KMS-11 (cell line): ENCODE measurements at regions not wholly inside any gene's neighbourhood (a gene's known extent, or its start where the extent isn't known, plus 50 kb on each side); places are given as distances from the start of the nearest gene placed in this dataset.

ENCODE experiments used
- H2AFZ ChIP-seq: fragments of 200-600 bp; sonication (generic); 2 replicates; pipeline ENCODE4 v1.6.1; 2016; ENCODE audit warnings: antibody characterized with exemption, mixed run types, low read depth
- H3K27ac ChIP-seq: fragments of 200-600 bp; sonication (generic); 2 replicates; pipeline ENCODE4 v1.6.1; 2016; ENCODE audit warnings: mild to moderate bottlenecking, mixed run types
- H3K27me3 ChIP-seq: fragments of 200-600 bp; sonication (generic); 2 replicates; pipeline ENCODE4 v1.6.1; 2017; ENCODE audit warnings: mild to moderate bottlenecking, low read depth, mixed run types, moderate library complexity; ENCODE audit not compliant: insufficient read depth
- H3K36me3 ChIP-seq: fragments of 200-600 bp; sonication (generic); 2 replicates; pipeline ENCODE4 v1.6.1; 2017; ENCODE audit warnings: mild to moderate bottlenecking, mixed run types; ENCODE audit not compliant: insufficient read depth
- H3K4me1 ChIP-seq: fragments of 200-600 bp; sonication (generic); 2 replicates; pipeline ENCODE4 v1.6.1; 2016; ENCODE audit warnings: mild to moderate bottlenecking, low read depth, mixed run types; ENCODE audit not compliant: poor library complexity, severe bottlenecking
- H3K4me2 ChIP-seq: fragments of 200-600 bp; sonication (generic); 2 replicates; pipeline ENCODE4 v1.7.0; 2016; ENCODE audit warnings: mild to moderate bottlenecking, mixed run types
- H3K4me3 ChIP-seq: fragments of 200-600 bp; sonication (generic); IDR thresholded peaks from 2 replicates; pipeline ENCODE4 v1.6.1; 2017; ENCODE audit warnings: low read depth, low read length, mixed read lengths; ENCODE audit not compliant: insufficient read depth
- H3K79me2 ChIP-seq: fragments of 200-600 bp; sonication (generic); 2 replicates; pipeline ENCODE4 v1.6.1; 2016; ENCODE audit warnings: low read depth, mixed run types; ENCODE audit not compliant: insufficient read depth
- H3K9ac ChIP-seq: fragments of 200-600 bp; sonication (generic); 2 replicates; pipeline ENCODE4 v1.6.1; 2016; ENCODE audit warnings: mild to moderate bottlenecking, mixed run types
- H4K20me1 ChIP-seq: fragments of 200-600 bp; sonication (generic); 2 replicates; pipeline ENCODE4 v1.6.1; 2016; ENCODE audit warnings: mild to moderate bottlenecking, mixed run types; ENCODE audit not compliant: insufficient read depth
- TF ChIP-seq, protein P1 (sequence below): fragments of 200-600 bp; sonication (generic); conservative IDR thresholded peaks from 2 replicates; pipeline ENCODE4 v1.6.1; 2017; ENCODE audit warnings: low read depth, mild to moderate bottlenecking, antibody characterized with exemption, low read length, moderate library complexity, mixed read lengths

DNA sequence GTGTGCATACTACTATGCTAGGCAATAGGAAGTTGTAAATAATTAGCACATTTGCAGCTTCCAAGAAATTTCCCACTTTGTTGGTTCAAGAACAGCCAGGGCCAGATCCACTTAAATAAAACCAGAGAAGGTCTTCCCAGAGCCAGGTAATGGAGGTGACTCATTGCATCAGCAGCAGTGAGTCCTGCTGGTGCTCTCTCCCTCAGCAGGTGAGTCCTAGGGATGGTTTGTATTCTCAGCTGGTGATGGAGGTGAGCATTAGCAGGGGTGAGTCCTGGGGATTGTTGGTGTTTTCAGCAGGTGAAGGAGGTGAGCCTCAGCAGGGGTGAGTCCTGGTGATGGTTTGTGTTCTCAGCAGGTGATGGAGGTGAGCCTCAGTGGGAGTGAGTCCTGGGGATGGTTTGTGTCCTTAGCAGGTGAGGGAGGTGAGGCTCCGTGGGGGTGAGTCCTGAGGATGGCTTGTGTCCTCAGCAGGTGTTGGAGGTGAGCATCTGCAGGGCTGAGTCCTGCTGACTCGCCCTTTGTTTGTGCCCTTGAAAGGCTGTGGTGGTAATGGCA, 232.8 kb upstream of the EXOC2 start:
- Histone ChIP-seq H3K4me1 (no peaks in the 10 kb centered on the region), H3K36me3 (no peaks in the 10 kb centered on the region), H3K27me3 (no peaks in the 10 kb centered on the region), H4K20me1 (no peaks in the 10 kb centered on the region), H3K79me2 (no peaks in the 10 kb centered on the region), H3K27ac (no peak overlapping the region), H2AFZ (no peak overlapping the region), H3K4me2 (no peak overlapping the region), H3K4me3 (no peak overlapping the region), H3K9ac (no peak overlapping the region)
- TF ChIP-seq, protein P1, sequence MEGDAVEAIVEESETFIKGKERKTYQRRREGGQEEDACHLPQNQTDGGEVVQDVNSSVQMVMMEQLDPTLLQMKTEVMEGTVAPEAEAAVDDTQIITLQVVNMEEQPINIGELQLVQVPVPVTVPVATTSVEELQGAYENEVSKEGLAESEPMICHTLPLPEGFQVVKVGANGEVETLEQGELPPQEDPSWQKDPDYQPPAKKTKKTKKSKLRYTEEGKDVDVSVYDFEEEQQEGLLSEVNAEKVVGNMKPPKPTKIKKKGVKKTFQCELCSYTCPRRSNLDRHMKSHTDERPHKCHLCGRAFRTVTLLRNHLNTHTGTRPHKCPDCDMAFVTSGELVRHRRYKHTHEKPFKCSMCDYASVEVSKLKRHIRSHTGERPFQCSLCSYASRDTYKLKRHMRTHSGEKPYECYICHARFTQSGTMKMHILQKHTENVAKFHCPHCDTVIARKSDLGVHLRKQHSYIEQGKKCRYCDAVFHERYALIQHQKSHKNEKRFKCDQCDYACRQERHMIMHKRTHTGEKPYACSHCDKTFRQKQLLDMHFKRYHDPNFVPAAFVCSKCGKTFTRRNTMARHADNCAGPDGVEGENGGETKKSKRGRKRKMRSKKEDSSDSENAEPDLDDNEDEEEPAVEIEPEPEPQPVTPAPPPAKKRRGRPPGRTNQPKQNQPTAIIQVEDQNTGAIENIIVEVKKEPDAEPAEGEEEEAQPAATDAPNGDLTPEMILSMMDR: no peak

DNA sequence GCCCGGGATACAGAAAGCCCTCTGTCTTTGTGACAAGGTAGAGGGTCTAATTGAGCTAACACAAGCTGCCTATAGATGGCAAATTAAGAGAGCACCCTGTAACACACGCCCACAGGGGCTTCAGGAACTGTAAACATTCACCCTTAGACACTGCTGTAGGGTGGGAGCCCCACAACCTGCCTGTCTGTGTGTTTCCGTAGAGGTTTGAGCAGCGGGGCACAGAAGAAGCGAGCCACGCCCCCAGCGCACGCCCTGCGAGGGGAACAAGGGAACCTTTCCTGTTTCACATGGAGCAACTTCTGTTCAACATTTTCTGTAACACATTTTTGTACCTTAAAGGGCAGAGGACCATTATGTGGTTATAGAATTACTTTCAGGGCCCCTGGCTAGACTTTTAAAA, 231.7 kb upstream of the EXOC2 start:
- Histone ChIP-seq H3K79me2 (no peaks in the 10 kb centered on the region), H3K9ac (no peak overlapping the region), H3K27ac (no peak overlapping the region), H4K20me1 (no peaks in the 10 kb centered on the region), H3K4me2 (no peak overlapping the region), H2AFZ (no peak overlapping the region), H3K4me1 (no peaks in the 10 kb centered on the region), H3K4me3 (no peak overlapping the region), H3K36me3 (no peaks in the 10 kb centered on the region), H3K27me3 (no peaks in the 10 kb centered on the region)
- TF ChIP-seq, protein P1: no peak

DNA sequence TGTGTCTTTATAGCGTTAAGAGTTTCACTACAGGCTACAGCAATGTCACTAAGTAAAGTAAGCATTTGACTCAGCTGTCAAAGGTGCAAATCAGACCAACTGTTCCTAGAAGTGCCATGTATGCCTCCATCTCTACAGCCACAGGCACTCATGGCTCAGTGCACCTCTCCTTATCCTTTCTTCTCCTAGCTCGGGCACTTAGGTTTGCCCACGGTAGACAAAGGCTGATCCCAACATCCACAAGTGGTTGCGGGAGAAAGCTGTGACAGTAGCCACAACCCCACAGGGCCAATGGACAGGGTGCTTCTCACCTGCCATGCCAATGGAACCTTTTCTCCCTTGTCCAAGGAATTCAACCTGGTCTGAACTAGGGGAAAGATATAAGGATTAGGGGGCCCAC, 228.5 kb upstream of the EXOC2 start:
- Histone ChIP-seq H3K4me2 (no peak overlapping the region), H3K4me1 (no peaks in the 10 kb centered on the region), H3K79me2 (no peaks in the 10 kb centered on the region), H3K4me3 (no peak overlapping the region), H3K27ac (no peak overlapping the region), H2AFZ (no peak overlapping the region), H4K20me1 (no peaks in the 10 kb centered on the region), H3K36me3 (no peaks in the 10 kb centered on the region), H3K9ac (no peak overlapping the region), H3K27me3 (no peaks in the 10 kb centered on the region)
- TF ChIP-seq, protein P1: no peak

DNA sequence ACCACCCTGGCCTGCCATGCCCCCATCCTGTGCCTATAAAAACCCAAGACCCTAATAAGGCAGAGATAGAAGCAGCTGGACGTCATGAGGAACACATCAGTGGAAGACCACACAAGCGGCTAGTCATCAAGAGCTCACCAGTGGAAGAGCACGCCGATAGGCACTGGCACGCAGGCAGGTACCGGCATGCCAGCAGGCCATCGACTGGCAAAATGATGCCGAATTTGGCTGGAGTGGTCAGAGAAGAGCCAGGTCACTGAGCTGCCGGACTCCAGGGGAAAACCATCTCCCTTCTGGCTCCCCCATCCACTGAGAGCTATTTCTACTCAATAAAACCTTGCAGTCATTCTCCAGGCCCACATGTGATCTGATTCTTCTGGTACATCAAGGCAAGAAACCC, 227.6 kb upstream of the EXOC2 start:
- H3K27me3 ChIP-seq: no peaks in the 10 kb centered on the region
- no peaks in the 10 kb centered on the region for H3K4me1 ChIP-seq
- no peak overlapping the region for H3K9ac ChIP-seq
- H2AFZ ChIP-seq: no peak overlapping the region
- no peaks in the 10 kb centered on the region for H4K20me1 ChIP-seq
- no peaks in the 10 kb centered on the region for H3K79me2 ChIP-seq
- no peaks in the 10 kb centered on the region for H3K36me3 ChIP-seq
- TF ChIP-seq, protein P1: no peak
- H3K4me3 ChIP-seq: no peak overlapping the region
- H3K4me2 ChIP-seq: no peak overlapping the region
- no peak overlapping the region for H3K27ac ChIP-seq
